NB4 (cell line): ENCODE measurements at regions not wholly inside any gene's neighbourhood (a gene's known extent, or its start where the extent isn't known, plus 50 kb on each side); places are given as distances from the start of the nearest gene placed in this dataset.
"Not testable (repeated sequence)": the region's sequence is repeated elsewhere in the genome, so short reads cannot be mapped to it uniquely, and the experiment has no call there.

ENCODE experiments used
- DNase-seq: peaks from one replicate; pipeline ENCODE4 v3.0.0; 2010; ENCODE audit warnings: low read depth
- H3K4me3 ChIP-seq: one replicate; pipeline ENCODE4 v1.5.1; 2011; ENCODE audit warnings: mild to moderate bottlenecking, low read depth, low read length, moderate library complexity
- CTCF ChIP-seq: IDR thresholded peaks from one replicate; pipeline ENCODE4 v1.5.1; 2012; ENCODE audit warnings: low read depth, low read length
- MYC ChIP-seq: IDR thresholded peaks from 2 replicates; pipeline ENCODE4 v1.6.1; 2011; ENCODE audit warnings: low read depth, low read length
- POLR2A ChIP-seq: IDR thresholded peaks from 2 replicates; pipeline ENCODE4 v1.6.1; 2011; ENCODE audit warnings: mild to moderate bottlenecking; ENCODE audit not compliant: insufficient read length; ENCODE audit errors: extremely low read depth
- TF ChIP-seq, protein P1 (sequence below): IDR thresholded peaks from 2 replicates; pipeline ENCODE4 v1.6.1; 2011; ENCODE audit warnings: low read depth, low read length

DNA sequence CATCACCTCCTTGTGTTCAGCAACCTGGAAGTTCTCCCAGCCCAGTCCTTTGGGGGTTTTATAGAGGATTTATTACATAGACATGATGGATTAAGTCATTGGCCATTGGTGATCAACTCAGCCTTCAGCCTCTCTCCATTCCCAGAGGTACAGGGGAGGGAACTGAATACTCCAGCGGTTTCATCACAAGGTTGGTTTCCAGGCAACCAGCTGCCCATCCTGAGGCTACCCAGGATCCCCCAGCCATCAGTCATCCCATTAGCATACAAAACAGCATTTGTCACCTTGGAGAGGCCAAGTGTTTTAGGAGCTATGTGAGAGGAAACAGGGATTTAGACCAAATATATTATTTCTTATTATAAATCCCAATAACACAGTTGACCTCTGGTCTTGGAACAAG lies 584.8 kb upstream of the NRP1 start:
- H3K4me3 ChIP-seq = no peak overlapping the region
- no peak for DNase-seq
- TF ChIP-seq POLR2A (no peak), CTCF (no peak), MYC (no peak)
- TF ChIP-seq, protein P1, sequence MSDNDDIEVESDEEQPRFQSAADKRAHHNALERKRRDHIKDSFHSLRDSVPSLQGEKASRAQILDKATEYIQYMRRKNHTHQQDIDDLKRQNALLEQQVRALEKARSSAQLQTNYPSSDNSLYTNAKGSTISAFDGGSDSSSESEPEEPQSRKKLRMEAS = no peak

- DNase-seq = no peak
- no peak overlapping the region for H3K4me3 ChIP-seq
- TF ChIP-seq MYC (no peak), POLR2A (no peak), CTCF (no peak)
- TF ChIP-seq, protein P1 = no peak
Measured at GRCh38 chr10:33917069-33917780, 582.8 kb upstream of the NRP1 start.

- H3K4me3 ChIP-seq = no peak overlapping the region
- TF ChIP-seq, protein P1 = no peak
- no peak for TF ChIP-seq MYC
- TF ChIP-seq CTCF = no peak
- no peak for TF ChIP-seq POLR2A
- no peak for DNase-seq
Measured at GRCh38 chr10:33914746-33915145, 580.3 kb upstream of the NRP1 start.

DNA sequence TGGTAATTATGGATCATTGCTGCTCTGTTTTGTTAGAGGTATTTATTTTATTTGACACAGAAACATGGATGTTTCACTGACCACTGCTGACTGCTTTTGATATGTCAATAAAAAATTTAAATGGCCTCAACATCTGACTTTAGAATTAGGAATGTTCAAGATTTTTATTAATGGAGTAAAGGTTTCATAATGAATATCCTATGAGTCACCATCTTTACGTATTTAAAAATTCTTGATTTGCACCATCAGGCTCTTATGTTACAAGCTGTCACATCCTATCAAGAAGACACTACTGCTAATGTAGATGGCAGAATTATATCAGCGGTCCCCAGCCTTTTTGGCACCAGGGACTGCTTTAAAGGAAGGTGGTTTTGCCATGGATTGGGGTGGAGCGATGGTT lies 578.7 kb upstream of the NRP1 start:
- TF ChIP-seq POLR2A (no peak), MYC (no peak), CTCF (no peak)
- TF ChIP-seq, protein P1 = no peak
- H3K4me3 ChIP-seq = no peak overlapping the region
- DNase-seq = no peak

GRCh38 chr10:33909476-33909875 lies 575.0 kb upstream of the NRP1 start:
- DNase-seq, H3K4me3 ChIP-seq: not testable (repeated sequence)

- no peak for DNase-seq
- no peak for TF ChIP-seq MYC
- TF ChIP-seq, protein P1 = no peak
- no peak overlapping the region for H3K4me3 ChIP-seq
Measured at GRCh38 chr10:33901166-33901565, 566.7 kb upstream of the NRP1 start.

GRCh38 chr10:33900596-33900995 lies 566.1 kb upstream of the NRP1 start:
- TF ChIP-seq, protein P1 = no peak
- no peak for TF ChIP-seq CTCF
- TF ChIP-seq POLR2A = no peak
- TF ChIP-seq MYC = no peak
- no peak for DNase-seq
- H3K4me3 ChIP-seq = no peak overlapping the region
